ENCODE measurements at regions not wholly inside any gene's neighbourhood (a gene's known extent, or its start where the extent isn't known, plus 50 kb on each side); places are given as distances from the start of the nearest gene placed in this dataset.
A peak's percentile ranks its signal among the peaks of the same experiment; 100 is the strongest.
"Not testable (repeated sequence)": the region's sequence is repeated elsewhere in the genome, so short reads cannot be mapped to it uniquely, and the experiment has no call there.

GRCh38 chr2:21803550-21803949, 679.8 kb downstream of the TDRD15 start:
- intact Hi-C loops (cut with DNase I), result no loop called here
- DNase-seq, result no peak

GRCh38 chr2:21804151-21804550, 680.4 kb downstream of the TDRD15 start:
- intact Hi-C loops (cut with DNase I), result no loop called here
- no peak for DNase-seq

DNA sequence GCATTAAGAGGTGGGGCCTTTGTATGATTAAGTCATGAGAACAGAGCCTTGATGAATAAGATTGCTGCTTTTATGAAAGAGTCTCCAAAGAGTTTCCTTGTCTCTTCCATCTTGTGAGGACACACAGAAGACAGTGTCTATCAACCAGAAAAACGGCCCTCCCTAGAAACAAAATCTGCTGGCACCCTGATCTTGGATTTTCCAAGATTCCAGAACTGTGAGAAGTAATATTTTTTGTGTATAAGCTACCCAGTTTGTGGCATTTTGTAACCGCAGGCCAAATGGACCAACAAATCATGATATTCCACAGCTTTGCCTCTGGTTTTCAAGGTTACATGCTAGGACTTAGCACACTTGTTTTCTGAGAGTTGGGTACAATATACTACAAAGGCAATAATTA, 687.8 kb downstream of the TDRD15 start:
- DNase-seq, result no peak
- intact Hi-C loops (cut with DNase I), result no loop called here

- intact Hi-C loops (cut with DNase I), result no loop called here
- DNase-seq, result no peak
These were observed 689.0 kb downstream of the TDRD15 start for GRCh38 chr2:21812766-21813165.

DNA sequence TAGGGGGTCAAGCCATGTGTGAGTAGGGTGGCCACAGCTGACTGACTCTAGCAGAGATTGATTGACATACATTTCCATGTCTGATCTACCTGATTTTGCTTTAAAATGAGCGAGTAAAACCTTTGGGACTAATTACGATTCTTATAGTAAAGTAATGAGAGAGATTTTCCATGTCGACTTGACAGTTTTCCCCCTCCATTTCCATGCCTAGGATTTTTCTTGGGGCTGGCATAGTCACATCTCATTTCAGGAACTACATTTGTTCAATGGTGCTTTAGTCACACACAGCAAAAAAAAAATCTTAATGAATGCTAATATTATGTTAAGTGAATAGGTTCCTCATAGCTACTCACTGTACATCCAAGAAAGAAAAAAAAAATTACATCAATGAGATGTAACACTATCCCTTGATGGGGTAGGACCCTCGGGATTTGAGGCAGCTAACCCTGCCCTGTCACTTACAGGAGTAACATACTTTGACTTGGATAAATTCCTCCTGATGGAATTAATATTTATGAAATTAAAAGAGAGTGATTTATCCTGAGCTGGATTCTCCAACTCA, 690.9 kb downstream of the TDRD15 start:
- intact Hi-C loops (cut with DNase I), result no loop called here
- DNase-seq, result no peak

- peak in 1 of 10 donors; percentile 11 for DNase-seq
- intact Hi-C loops (cut with DNase I), result no loop called here
These were observed 694.5 kb downstream of the TDRD15 start for GRCh38 chr2:21818212-21818795.

DNA sequence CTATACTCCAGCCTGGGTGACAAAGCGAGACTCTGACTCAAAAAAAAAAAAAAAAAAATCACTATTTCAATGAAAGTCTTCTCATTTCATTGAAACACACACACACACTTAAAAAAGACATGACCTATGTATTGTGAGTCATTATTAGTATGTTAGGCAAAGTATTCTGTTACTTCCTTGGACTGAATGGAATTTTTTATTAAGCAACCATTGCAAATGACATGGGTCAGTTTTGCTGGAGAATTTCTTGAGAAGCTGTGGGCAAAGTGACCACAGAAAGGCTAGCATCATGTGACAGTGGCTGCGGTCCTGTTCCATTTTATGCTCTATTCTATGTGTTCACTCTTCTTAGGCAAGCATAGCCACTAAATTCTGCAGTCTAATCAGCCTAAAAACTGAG, 695.7 kb downstream of the TDRD15 start:
- no peak for DNase-seq
- intact Hi-C loops (cut with DNase I), result no loop called here

- intact Hi-C loops (cut with DNase I), result no loop called here
These were observed 696.5 kb downstream of the TDRD15 start for GRCh38 chr2:21820271-21820670.

DNA sequence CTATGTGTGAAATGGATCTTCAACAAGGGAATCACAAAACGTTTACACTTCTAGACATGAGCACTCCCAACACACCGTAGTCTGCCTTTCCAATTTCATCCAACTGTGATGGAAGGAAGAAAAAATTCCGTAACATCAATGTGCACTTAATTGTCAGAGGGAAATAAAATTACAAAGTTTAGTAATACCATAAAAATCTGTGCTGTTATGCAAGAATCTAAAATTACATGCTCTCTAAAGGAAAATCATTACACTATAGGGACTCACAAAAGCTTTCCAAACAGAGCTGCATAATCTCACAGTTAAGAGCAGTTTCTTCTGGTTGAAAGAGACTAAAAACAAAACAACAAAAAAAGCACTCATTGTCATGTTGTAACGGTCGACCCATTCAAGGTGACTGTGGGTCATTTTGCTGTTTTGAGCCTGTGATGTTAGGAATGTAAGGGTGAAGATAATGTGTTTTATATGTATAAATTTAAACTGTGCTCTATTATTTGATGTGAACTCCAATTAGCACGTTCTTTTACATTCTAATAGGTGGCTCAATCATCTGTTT, 698.0 kb downstream of the TDRD15 start:
- intact Hi-C loops (cut with DNase I), result no loop called here
- no peak for DNase-seq

More at GRCh38 chr2:21820271-21820670, 696.5 kb downstream of the TDRD15 start:
- no peak for DNase-seq

- DNase-seq, result no peak
- intact Hi-C loops (cut with DNase I), result no loop called here
These were observed 698.7 kb downstream of the TDRD15 start for GRCh38 chr2:21822505-21822904.

- DNase-seq, result no peak
- intact Hi-C loops (cut with DNase I), result no loop called here
These were observed 710.0 kb downstream of the TDRD15 start for GRCh38 chr2:21833767-21834166.

DNA sequence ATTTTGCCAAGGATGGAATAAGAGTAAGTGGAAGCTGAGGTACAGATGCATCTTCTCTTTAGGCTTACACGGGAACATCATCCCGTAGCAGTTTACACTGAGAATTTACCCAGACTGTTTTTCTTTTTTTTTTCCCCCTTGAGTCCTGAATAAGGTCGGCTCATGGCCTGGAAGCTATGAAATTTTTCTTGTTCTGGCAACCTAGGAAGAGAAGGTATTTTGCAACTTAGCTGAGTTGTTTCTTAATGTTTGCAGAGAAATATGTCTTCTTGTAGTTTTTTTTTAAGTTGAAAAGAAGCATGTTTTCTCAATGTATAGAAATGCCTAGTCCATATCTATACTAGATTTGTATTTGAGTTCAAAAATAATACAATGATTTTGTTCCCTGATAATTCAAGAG, 712.5 kb downstream of the TDRD15 start:
- DNase-seq, result no peak
- intact Hi-C loops (cut with DNase I), result no loop called here

DNA sequence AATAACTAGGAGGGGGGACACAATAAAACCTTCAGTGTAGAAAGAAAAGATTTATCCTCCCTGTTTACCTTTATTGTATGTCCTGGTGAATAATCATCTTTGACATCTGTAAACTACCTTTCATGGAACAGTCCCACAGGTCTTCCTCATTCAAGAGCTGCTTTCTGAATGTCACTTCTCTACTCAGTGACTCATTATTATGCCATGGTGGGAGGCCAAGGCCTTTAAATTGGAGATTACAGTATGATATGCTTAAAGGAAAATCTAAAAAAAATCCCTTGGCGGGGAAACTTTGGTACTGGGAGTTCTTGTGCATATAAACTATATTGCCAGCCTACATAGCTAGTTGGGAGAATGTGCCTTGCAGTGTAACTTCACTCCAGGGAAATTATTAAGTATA, 713.0 kb downstream of the TDRD15 start:
- intact Hi-C loops (cut with DNase I), result no loop called here
- no peak for DNase-seq

- DNase-seq, result no peak
- intact Hi-C loops (cut with DNase I), result no loop called here
These were observed 713.6 kb downstream of the TDRD15 start for GRCh38 chr2:21837168-21837960.

DNA sequence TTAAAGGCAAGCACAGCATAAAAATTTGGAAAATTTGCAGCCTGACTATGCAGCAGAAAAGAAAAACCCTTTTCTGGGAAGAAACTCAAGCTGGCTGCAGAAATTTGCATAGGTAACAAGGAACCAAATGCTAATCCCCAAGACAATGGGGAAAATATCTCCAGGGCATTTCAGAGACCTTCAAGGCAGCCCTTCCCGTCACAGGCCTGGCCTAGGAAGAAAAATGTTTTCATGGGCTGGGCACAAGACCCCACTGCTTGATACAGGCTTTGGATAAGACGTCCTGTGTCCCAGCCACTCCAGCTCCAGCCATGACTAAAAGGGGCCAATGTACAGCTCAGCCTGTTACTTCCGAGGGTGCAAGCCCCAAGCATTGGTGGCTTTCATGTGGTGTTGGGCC, 717.6 kb downstream of the TDRD15 start:
- intact Hi-C loops (cut with DNase I), result no loop called here
- DNase-seq, result no peak

GRCh38 chr2:21850367-21850766, 726.6 kb downstream of the TDRD15 start:
- intact Hi-C loops (cut with DNase I), result not testable (repeated sequence)
- DNase-seq, result peak in 2 of 10 donors; percentile 34 to 57

DNA sequence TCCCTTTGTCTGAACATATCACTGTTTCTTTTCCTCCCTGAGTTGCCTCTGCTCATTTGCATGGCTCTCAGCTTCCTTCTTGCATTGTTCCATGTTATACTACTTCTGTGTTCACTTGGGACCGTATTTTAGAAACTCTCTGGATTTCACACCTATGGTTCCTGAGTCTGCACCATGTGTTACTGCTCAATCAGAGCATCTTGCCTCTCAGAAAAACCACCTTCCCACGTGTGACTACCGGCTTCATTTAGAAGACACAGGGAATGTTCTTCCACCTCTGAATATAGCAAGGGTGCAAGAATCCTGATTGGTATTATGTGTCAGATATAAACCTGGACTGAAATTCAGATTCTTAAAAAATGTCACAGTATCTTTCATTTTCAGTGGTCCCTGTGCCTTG, 731.2 kb downstream of the TDRD15 start:
- no peak for DNase-seq
- intact Hi-C loops (cut with DNase I), result no loop called here

GRCh38 chr2:21856708-21857107, 732.9 kb downstream of the TDRD15 start:
- DNase-seq, result no peak
- intact Hi-C loops (cut with DNase I), result no loop called here

- DNase-seq, result no peak
- intact Hi-C loops (cut with DNase I), result no loop called here
These were observed 737.1 kb downstream of the TDRD15 start for GRCh38 chr2:21860907-21861306.

- intact Hi-C loops (cut with DNase I), result no loop called here
- peak in 2 of 10 donors; percentile 59 to 70 for DNase-seq
These were observed 742.5 kb downstream of the TDRD15 start for GRCh38 chr2:21866316-21866715.

DNA sequence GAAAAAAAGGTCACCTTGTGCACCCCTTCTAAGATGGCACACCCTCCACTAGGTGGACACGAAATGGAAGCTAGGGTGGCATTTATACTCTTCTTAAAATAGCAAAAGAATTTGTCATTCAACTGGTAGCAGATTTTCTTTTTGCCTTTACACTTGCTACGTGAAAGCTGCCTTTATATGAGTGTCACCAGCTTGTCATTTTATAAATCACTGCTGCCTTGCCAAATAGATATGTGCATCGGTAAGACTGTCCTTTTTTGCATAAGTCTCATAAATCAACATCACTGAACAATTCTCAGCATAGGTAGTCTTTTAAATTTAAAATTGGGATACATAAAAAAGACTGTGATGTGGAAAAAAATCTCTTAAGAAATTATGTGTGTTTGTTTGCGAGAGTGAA, 764.1 kb downstream of the TDRD15 start:
- intact Hi-C loops (cut with DNase I), result no loop called here
- no peak for DNase-seq

DNA sequence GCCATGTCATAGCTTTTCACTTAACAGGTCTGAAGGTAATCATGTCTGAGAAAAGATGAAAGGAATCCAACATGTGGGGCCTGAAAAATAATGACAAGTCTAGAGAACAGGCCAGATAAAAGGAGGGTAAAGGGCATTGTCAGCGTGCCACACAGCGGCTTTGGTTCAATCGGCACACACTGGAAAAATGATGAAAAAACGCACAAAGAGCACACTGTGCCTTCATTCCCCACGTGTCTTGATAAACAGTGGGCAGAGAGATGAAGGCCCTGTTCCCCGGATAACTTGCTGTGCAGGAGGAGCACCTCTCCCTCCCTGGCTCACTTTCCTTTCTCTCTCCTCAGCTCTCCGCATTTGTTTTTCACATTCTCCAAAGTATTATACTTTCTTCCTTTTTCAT, 766.3 kb downstream of the TDRD15 start:
- peak in 7 of 10 donors; percentile 10 to 90 (median 48) for DNase-seq
- intact Hi-C loops (cut with DNase I), result no loop called here

Measured in posterior cingulate gyrus (tissue), 11 donors.